HFF-Myc (cell line): ENCODE measurements at regions not wholly inside any gene's neighbourhood (a gene's known extent, or its start where the extent isn't known, plus 50 kb on each side); places are given as distances from the start of the nearest gene placed in this dataset.

Experiments
- DNase-seq: peaks from one replicate; pipeline ENCODE4 v3.0.0-alpha.2; 2011; ENCODE audit warnings: low read depth; ENCODE audit errors: extremely low read depth
- H3K4me3 ChIP-seq: replicated peaks from 2 replicates; pipeline ENCODE4 v1.5.1; 2011; ENCODE audit warnings: low read depth, mild to moderate bottlenecking, control low read depth, low read length
- TF ChIP-seq, protein P1 (sequence below): IDR thresholded peaks from 2 replicates; pipeline ENCODE4 v1.5.1; 2012; ENCODE audit warnings: mild to moderate bottlenecking, low read depth, low read length, control low read depth; ENCODE audit errors: missing control alignments

- no peak for DNase-seq
- TF ChIP-seq, protein P1, sequence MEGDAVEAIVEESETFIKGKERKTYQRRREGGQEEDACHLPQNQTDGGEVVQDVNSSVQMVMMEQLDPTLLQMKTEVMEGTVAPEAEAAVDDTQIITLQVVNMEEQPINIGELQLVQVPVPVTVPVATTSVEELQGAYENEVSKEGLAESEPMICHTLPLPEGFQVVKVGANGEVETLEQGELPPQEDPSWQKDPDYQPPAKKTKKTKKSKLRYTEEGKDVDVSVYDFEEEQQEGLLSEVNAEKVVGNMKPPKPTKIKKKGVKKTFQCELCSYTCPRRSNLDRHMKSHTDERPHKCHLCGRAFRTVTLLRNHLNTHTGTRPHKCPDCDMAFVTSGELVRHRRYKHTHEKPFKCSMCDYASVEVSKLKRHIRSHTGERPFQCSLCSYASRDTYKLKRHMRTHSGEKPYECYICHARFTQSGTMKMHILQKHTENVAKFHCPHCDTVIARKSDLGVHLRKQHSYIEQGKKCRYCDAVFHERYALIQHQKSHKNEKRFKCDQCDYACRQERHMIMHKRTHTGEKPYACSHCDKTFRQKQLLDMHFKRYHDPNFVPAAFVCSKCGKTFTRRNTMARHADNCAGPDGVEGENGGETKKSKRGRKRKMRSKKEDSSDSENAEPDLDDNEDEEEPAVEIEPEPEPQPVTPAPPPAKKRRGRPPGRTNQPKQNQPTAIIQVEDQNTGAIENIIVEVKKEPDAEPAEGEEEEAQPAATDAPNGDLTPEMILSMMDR = no peak
Observed at GRCh38 chr1:187762118-187762517, 933.4 kb downstream of the PLA2G4A start.

DNA sequence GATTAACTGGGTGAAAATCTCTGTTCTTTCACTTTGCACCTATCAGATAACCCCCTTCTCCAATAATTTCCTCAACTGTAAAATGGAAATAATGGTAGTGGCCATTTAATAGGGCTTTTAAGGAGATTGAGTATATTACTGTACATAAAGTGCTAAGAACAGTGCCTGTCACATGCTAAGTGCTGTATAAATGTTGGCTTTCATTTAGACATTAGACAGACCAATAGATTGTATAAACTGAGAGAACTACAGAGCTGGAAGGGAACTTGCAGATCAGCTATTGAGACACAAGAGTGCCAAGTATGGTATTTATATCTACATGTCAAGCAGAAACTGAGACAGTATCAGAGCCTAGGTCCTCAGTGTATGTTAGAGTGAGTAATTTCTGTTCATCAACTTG, 934.7 kb downstream of the PLA2G4A start:
- no peak for DNase-seq
- TF ChIP-seq, protein P1 = no peak

More at GRCh38 chr1:187762118-187762517, 933.4 kb downstream of the PLA2G4A start:
- H3K4me3 ChIP-seq = no peak overlapping the region

DNA sequence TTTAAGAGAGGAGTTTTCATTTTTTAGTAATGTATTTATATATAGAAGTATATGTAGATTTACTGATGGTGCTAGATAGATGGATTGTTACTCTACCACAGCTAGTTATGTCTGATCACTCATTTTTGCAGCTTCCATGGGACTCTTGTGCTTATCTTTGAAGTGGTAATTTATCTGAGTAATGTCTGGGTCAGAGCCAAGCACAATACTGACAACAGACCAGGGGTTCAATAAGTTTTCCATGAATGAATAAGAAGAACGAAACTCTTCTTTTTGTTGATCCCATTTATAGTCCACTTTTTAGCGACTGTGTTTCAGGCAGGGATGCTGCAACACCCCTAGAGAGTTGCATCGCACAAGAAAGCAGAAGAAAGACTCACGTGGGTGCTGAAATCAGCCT, 935.2 kb downstream of the PLA2G4A start:
- H3K4me3 ChIP-seq = no peak overlapping the region
- no peak for DNase-seq
- TF ChIP-seq, protein P1 = no peak

More for the DNA sequence above, 934.7 kb downstream of the PLA2G4A start:
- no peak overlapping the region for H3K4me3 ChIP-seq

DNA sequence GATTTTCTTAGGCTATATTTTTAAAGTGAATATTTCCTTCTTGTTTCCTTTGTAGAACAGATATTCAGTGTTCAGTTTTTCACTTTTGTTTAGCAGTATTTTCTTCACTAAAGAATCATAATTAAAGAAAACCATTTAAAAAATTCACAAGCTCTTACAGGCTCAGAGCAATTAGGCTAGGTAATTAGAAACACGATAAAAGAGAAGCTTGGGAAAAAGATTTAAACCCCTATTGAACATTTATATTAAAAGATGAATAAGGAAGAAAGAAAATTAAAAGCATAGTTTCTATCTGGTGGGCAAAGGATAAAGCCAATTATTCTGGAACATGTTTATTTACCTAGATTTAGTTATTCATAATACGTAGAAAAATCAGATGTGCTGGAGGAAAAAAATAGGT, 942.6 kb downstream of the PLA2G4A start:
- TF ChIP-seq, protein P1 = no peak
- H3K4me3 ChIP-seq = no peak overlapping the region
- no peak for DNase-seq

- TF ChIP-seq, protein P1 = no peak
- no peak overlapping the region for H3K4me3 ChIP-seq
- DNase-seq = no peak
Observed at GRCh38 chr1:187773168-187773567, 944.4 kb downstream of the PLA2G4A start.

- H3K4me3 ChIP-seq = no peak overlapping the region
- TF ChIP-seq, protein P1 = no peak
- no peak for DNase-seq
Observed at GRCh38 chr1:187787736-187788135, 959.0 kb downstream of the PLA2G4A start.

GRCh38 chr1:187788718-187789117, 960.0 kb downstream of the PLA2G4A start:
- DNase-seq = no peak
- H3K4me3 ChIP-seq = no peak overlapping the region

More at GRCh38 chr1:187788718-187789117, 960.0 kb downstream of the PLA2G4A start:
- TF ChIP-seq, protein P1 = no peak
